ENCODE measurements at regions not wholly inside any gene's neighbourhood (a gene's known extent, or its start where the extent isn't known, plus 50 kb on each side); places are given as distances from the start of the nearest gene placed in this dataset.

GRCh38 chr1:224510880-224511645, 76.5 kb upstream of the WDR26 start:
- intact Hi-C loops (cut with DNase I; ENCODE audit: low total_unique reads), result loop anchor here (5.0 kb wide), 1 partner anchor 341 kb away; no protein-coding TSS in a partner anchor
- H3K4me3 ChIP-seq (ENCODE audit: low read depth, poor library complexity, severe bottlenecking), result no peak overlapping the region
- 49 to 50% methylated on average over 4 of the region's 4 CpGs for WGBS, 2 donors
- no peak for DNase-seq (ENCODE audit: low spot score in 2 of 2)
- TF ChIP-seq, protein P1, sequence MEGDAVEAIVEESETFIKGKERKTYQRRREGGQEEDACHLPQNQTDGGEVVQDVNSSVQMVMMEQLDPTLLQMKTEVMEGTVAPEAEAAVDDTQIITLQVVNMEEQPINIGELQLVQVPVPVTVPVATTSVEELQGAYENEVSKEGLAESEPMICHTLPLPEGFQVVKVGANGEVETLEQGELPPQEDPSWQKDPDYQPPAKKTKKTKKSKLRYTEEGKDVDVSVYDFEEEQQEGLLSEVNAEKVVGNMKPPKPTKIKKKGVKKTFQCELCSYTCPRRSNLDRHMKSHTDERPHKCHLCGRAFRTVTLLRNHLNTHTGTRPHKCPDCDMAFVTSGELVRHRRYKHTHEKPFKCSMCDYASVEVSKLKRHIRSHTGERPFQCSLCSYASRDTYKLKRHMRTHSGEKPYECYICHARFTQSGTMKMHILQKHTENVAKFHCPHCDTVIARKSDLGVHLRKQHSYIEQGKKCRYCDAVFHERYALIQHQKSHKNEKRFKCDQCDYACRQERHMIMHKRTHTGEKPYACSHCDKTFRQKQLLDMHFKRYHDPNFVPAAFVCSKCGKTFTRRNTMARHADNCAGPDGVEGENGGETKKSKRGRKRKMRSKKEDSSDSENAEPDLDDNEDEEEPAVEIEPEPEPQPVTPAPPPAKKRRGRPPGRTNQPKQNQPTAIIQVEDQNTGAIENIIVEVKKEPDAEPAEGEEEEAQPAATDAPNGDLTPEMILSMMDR (IDR thresholded peaks at IDR 0.05), result no peak
- no peak for TF ChIP-seq POLR2A (IDR thresholded peaks at IDR 0.05)

DNA sequence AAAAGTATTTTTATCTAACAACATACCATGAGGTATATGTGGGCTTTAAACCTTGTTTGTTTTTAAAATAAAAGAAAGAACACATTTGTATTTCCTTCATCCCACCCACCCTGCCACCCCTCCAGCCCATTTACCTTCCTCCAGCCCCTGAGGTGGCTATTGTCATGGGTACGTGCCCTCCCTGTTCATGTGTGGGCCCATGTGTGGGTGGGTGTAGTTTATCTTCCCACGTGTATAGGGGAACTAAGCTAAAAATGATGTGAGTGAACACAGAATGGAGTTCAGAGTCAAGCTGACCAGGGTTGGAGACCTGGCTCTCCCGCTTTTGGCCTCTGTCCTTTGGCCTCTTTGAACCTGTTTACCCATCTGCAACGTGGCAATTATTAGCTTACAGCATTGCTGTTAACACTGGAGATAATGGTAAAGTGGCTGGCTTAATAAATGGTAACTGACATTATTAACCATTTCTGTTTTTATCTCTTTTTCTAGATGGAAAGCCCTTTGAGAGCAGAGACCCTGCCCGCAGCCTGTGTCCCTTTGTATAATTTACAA, 78.1 kb upstream of the WDR26 start:
- intact Hi-C loops (cut with DNase I; ENCODE audit: low total_unique reads), result loop anchor here (5.0 kb wide), 1 partner anchor 340 kb away; no protein-coding TSS in a partner anchor
- DNase-seq (ENCODE audit: low spot score in 2 of 2), result no peak
- TF ChIP-seq, protein P1 (IDR thresholded peaks at IDR 0.05), result no peak
- no peak for TF ChIP-seq POLR2A (IDR thresholded peaks at IDR 0.05)
- 82 to 84% methylated on average over 5 of the region's 5 CpGs for WGBS, 2 donors
- no peak overlapping the region for H3K4me3 ChIP-seq (ENCODE audit: low read depth, poor library complexity, severe bottlenecking)

DNA sequence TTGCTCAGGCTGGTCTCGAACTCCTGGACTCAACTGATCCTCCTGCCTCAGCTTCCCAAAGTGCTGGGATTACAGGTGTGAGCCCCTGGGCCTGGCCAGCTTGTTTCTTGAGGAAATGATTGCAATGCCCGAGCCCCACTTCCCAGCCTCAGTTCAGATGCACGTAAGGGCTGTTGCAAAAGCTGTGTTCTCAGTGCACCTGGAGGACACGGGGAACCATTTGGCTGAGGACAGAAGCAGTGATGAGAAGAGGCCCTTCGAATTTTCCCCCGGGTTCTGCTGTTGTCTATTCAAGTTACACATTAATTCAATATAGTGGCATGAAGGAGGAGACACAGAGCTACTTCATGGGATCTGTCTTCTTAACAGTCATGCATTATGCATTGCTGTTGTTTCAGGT, 78.8 kb upstream of the WDR26 start:
- no peak overlapping the region for H3K4me3 ChIP-seq (ENCODE audit: low read depth, poor library complexity, severe bottlenecking)
- DNase-seq (ENCODE audit: low spot score in 2 of 2), result no peak
- TF ChIP-seq, protein P1 (IDR thresholded peaks at IDR 0.05), result no peak
- TF ChIP-seq POLR2A (IDR thresholded peaks at IDR 0.05), result no peak
- WGBS, 2 donors, result 62 to 66% methylated on average over 6 of the region's 6 CpGs
- intact Hi-C loops (cut with DNase I; ENCODE audit: low total_unique reads), result loop anchor here (5.0 kb wide), 1 partner anchor 339 kb away; no protein-coding TSS in a partner anchor

- H3K4me3 ChIP-seq (ENCODE audit: low read depth, poor library complexity, severe bottlenecking), result no peak overlapping the region
- WGBS, 2 donors, result 2 to 4% methylated on average over 11 of the region's 11 CpGs
- TF ChIP-seq POLR2A (IDR thresholded peaks at IDR 0.05), result no peak
- TF ChIP-seq, protein P1 (IDR thresholded peaks at IDR 0.05), result peak in 1 of 3 donors; percentile 56
- peak; percentile 79 to 97 for DNase-seq (ENCODE audit: low spot score in 2 of 2)
- intact Hi-C loops (cut with DNase I; ENCODE audit: low total_unique reads), result loop anchor here (5.0 kb wide), 1 partner anchor 339 kb away; no protein-coding TSS in a partner anchor
These were observed 79.2 kb upstream of the WDR26 start for GRCh38 chr1:224513787-224514209.

GRCh38 chr1:224517171-224517570, 82.6 kb upstream of the WDR26 start:
- DNase-seq (ENCODE audit: low spot score in 2 of 2), result no peak
- intact Hi-C loops (cut with DNase I; ENCODE audit: low total_unique reads), result no loop called here
- H3K4me3 ChIP-seq (ENCODE audit: low read depth, poor library complexity, severe bottlenecking), result no peak overlapping the region
- TF ChIP-seq, protein P1 (IDR thresholded peaks at IDR 0.05), result no peak
- TF ChIP-seq POLR2A (IDR thresholded peaks at IDR 0.05), result no peak
- WGBS, 2 donors, result 94% methylated on average over 8 of the region's 8 CpGs
